Right cardiac atrium (tissue), 5 donors: ENCODE measurements at regions not wholly inside any gene's neighbourhood (a gene's known extent, or its start where the extent isn't known, plus 50 kb on each side); places are given as distances from the start of the nearest gene placed in this dataset.
"Not testable (repeated sequence)": the region's sequence is repeated elsewhere in the genome, so short reads cannot be mapped to it uniquely, and the experiment has no call there.

Source experiments
- ATAC-seq, 2 donors: fragments of 200-7000 bp; cut with Tn5 transposase; one replicate each; pipeline versions ENCODE4 v1.8.0 to v1.9.1; 2020; ENCODE audit warnings: moderate library complexity in 2 of 2, mild to moderate bottlenecking in 1 of 2
- DNase-seq, 3 donors: peaks; one replicate each; pipeline ENCODE4 v3.0.0-alpha.2; 2020
- H3K27ac ChIP-seq: one replicate; pipeline ENCODE4 v1.5.1; 2013; ENCODE audit warnings: mild to moderate bottlenecking, low read length, control low read depth, moderate library complexity
- H3K27me3 ChIP-seq: one replicate; pipeline ENCODE4 v1.6.1; 2013; ENCODE audit not compliant: control insufficient read depth, insufficient read depth
- H3K4me1 ChIP-seq: one replicate; pipeline ENCODE4 v1.6.1; 2013; ENCODE audit warnings: low read length; ENCODE audit not compliant: control insufficient read depth, insufficient read depth
- H3K4me3 ChIP-seq: one replicate; pipeline ENCODE4 v1.5.1; 2013; ENCODE audit warnings: low read length, control low read depth
- H3K9me3 ChIP-seq: one replicate; pipeline ENCODE4 v1.6.1; 2013; ENCODE audit warnings: low read length; ENCODE audit not compliant: control insufficient read depth
- WGBS: extraction: QIAGEN DNeasy Blood & Tissue Kit; methylation state at CpG from one replicate; pipeline ENCODE4 v1.1.7; 2013; 5-methylcytosine and 5-hydroxymethylcytosine counted together
- intact Hi-C, 4 donors: fragments of 100-400 bp; cut with DNase I; formaldehyde crosslinking; loops; one replicate each; pipeline versions ENCODE4 v1.11.0 to v1.14.0; 2022 to 2023
- donor health status: healthy with polysubstance abuse.
- donor health status: DM: no; HTN: yes; CAD: no.
- donor health status: DM: no; HTN: no; CAD: no.
- donor health status: DM: no; HTN: yes; CAD: no; lungs with severe emphysema.
- donor health status: DM: yes; HTN: yes; CAD: no.

DNA sequence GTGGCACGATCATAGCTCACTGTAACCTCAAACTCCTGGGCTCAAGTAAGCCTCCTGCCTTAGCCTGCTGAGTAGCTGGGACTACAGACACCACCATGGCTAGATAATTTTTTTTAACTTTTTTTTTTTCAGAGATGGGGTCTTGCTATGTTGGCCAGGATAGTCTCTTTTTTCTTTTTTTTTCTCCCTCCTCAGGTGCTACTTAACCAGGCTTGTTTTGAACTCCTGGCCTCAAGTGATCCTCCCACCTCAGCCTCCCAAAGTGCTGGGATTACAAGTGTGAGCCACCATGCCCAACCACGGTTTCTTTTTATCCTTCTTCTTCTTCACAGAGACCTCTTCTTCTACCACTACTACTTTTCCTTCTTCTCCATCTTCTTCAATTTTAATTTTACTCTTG lies 53.8 kb upstream of the MAP4 start:
- H3K4me3 ChIP-seq, result no peak overlapping the region
- no peaks in the 10 kb centered on the region for H3K27me3 ChIP-seq
- H3K27ac ChIP-seq, result no peak overlapping the region
- H3K9me3 ChIP-seq, result no peaks in the 10 kb centered on the region
- no peak for ATAC-seq
- 94% methylated on average over 2 of the region's 2 CpGs for WGBS
- intact Hi-C loops, result no loop called here
- peaks cover 7% of the 10 kb centered on the region for H3K4me1 ChIP-seq
- DNase-seq, result no peak

DNA sequence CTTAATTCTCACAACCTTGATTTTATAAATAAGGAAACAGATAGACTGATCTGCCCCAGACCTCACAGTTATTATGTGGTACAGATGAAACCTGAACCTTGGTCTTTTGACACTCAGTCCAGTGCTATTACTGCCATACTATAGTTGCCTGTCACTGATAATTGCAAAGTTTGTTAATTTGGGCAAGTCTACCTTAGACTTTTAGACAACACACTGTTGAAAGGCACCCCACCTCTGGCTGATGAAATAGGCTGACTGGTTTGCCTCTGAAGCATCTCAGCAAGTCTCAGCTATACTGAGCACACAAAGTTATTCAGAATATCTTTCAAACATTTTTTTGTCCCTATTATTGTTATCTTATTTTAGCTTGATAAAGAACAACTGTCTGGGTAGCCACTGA lies 53.1 kb upstream of the MAP4 start:
- H3K27ac ChIP-seq, result peak overlapping the region; percentile 64
- intact Hi-C loops, result no loop called here

DNA sequence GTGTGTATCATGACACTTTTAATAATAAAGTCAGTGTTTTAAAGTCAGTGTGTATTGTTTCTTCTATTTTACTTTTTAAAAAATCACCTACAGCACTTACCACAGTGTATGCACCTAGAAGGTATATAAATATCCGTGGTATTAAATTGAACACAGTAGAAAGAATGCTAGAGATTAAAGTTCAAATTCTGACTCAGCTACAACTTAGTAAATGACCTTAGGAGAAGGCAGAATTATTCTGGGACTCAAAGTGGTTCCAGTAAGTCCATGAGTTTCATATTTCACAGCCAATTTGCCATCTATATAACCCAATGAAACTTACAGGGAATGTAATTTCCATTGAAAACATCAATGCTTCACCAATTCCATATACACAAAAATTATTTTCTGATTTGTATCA lies 52.7 kb upstream of the MAP4 start:
- no peaks in the 10 kb centered on the region for H3K27me3 ChIP-seq
- intact Hi-C loops, result no loop called here
- H3K4me1 ChIP-seq, result peaks cover 7% of the 10 kb centered on the region
- H3K4me3 ChIP-seq, result no peak overlapping the region
- no peak overlapping the region for H3K27ac ChIP-seq
- ATAC-seq (peak in 1 of 2 donors; percentile 7), DNase-seq (no peak)
- 46% methylated on average over 1 of the region's 1 CpG for WGBS
- H3K9me3 ChIP-seq, result no peaks in the 10 kb centered on the region

More for the DNA sequence above, 53.1 kb upstream of the MAP4 start:
- Histone ChIP-seq H3K27me3 (no peaks in the 10 kb centered on the region), H3K9me3 (no peaks in the 10 kb centered on the region), H3K4me1 (peaks cover 7% of the 10 kb centered on the region), H3K4me3 (no peak overlapping the region)
- DNase-seq (no peak), ATAC-seq (peak in 1 of 2 donors; percentile 37)

DNA sequence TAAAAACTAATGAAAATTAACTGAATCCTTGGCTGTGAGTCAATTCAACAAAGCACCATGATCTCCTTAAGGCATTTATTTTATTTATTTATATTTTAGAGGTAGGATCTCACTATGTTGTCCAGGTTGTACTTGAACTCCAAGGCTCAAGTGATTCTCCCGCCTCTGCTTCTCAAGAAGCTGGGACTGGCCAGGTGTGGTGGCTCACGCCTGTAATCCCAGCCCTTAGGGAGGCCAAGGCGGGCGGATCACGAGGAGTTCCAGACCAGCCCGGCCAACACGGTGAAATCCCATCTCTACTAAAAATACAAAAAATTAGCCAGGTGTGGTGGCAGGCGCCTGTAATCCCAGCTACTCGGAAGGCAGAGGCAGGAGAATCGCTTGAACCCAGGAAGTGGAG lies 52.1 kb upstream of the MAP4 start:
- H3K4me1 ChIP-seq, H3K4me3 ChIP-seq, ATAC-seq, DNase-seq, H3K27ac ChIP-seq, intact Hi-C loops, H3K9me3 ChIP-seq, H3K27me3 ChIP-seq: not testable (repeated sequence)
- WGBS, result 98% methylated on average over 10 of the region's 10 CpGs

DNA sequence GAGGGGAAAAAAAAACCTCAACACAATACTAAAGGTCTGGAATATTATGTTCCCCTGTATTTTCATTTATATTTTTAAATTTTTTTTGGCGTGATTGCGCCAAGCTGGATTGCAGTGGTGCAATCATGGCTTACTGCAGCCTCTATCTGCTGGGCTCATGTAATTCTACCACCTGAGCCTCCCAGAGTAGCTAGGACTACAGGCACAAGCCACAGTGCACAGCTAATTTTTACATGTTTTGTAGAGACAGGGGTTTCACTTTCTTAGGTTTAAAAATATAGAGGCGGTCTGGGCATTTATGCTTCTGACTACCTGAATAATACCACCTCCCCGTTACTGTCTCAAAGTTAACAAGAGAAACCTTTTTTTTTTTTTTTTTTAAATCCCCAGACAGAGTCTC lies 51.1 kb upstream of the MAP4 start:
- Histone ChIP-seq H3K27me3 (no peaks in the 10 kb centered on the region), H3K9me3 (no peaks in the 10 kb centered on the region), H3K4me1 (peaks cover 7% of the 10 kb centered on the region), H3K27ac (no peak overlapping the region), H3K4me3 (no peak overlapping the region)
- no peak for DNase-seq
- intact Hi-C loops, result no loop called here
- WGBS, result over 99% methylated on average over 4 of the region's 4 CpGs
- ATAC-seq, result no peak
